ENCODE measurements at regions not wholly inside any gene's neighbourhood (a gene's known extent, or its start where the extent isn't known, plus 50 kb on each side); places are given as distances from the start of the nearest gene placed in this dataset.
"Not testable (repeated sequence)": the region's sequence is repeated elsewhere in the genome, so short reads cannot be mapped to it uniquely, and the experiment has no call there.

GRCh38 chr1:120531455-120531854, 116.6 kb downstream of the NBPF8 start:
- H3K27me3 Mint-ChIP-seq (ENCODE audit: low read depth in 3 of 3); H4K20me1 ChIP-seq (ENCODE audit: insufficient read depth, low read length); H3K9ac ChIP-seq (ENCODE audit: insufficient read depth, low read length, poor library complexity, severe bottlenecking); H3K9me3 Mint-ChIP-seq; H3K79me2 ChIP-seq (ENCODE audit: insufficient read depth, low read length); H3K36me3 Mint-ChIP-seq; H2AFZ ChIP-seq (ENCODE audit: insufficient read depth, low read depth, low read length, poor library complexity, severe bottlenecking); H3K4me2 ChIP-seq (replicated peaks; ENCODE audit: extremely low read depth, low read length, poor library complexity, severe bottlenecking); H3K4me3 Mint-ChIP-seq; H3K27ac ChIP-seq (ENCODE audit: low read depth in 1 of 2, low read length in 2 of 2); H3K36me3 ChIP-seq (replicated peaks in 1 of 2; ENCODE audit: control insufficient read depth in 1 of 2, insufficient read depth in 2 of 2, low read length in 2 of 2); H3K4me1 ChIP-seq (ENCODE audit: control insufficient read depth in 1 of 2, insufficient read depth in 2 of 2, low read length in 2 of 2); H3K9me3 ChIP-seq (replicated peaks in 1 of 2; ENCODE audit: control insufficient read depth in 1 of 2, insufficient read depth in 1 of 2, low read length in 2 of 2); H3K27me3 ChIP-seq (ENCODE audit: control insufficient read depth in 2 of 2, insufficient read depth in 2 of 2, low read length in 2 of 2); DNase-seq; H3K4me1 Mint-ChIP-seq; intact Hi-C loops (cut with micrococcal nuclease); H3K27ac Mint-ChIP-seq; H3K4me3 ChIP-seq (replicated peaks in 1 of 3; ENCODE audit: low read depth in 2 of 3, low read length in 3 of 3): not testable (repeated sequence)
- no CpG with 5 or more reads among the region's 3 CpGs for WGBS (ENCODE audit: insufficient coverage)

- H3K27me3 Mint-ChIP-seq (ENCODE audit: low read depth in 3 of 3); H3K4me3 ChIP-seq (replicated peaks in 1 of 3; ENCODE audit: low read depth in 2 of 3, low read length in 3 of 3); H3K36me3 Mint-ChIP-seq; H3K9me3 Mint-ChIP-seq; H3K4me1 Mint-ChIP-seq; H4K20me1 ChIP-seq (ENCODE audit: insufficient read depth, low read length); H3K9me3 ChIP-seq (replicated peaks in 1 of 2; ENCODE audit: control insufficient read depth in 1 of 2, insufficient read depth in 1 of 2, low read length in 2 of 2); H3K27me3 ChIP-seq (ENCODE audit: control insufficient read depth in 2 of 2, insufficient read depth in 2 of 2, low read length in 2 of 2); H2AFZ ChIP-seq (ENCODE audit: insufficient read depth, low read depth, low read length, poor library complexity, severe bottlenecking); H3K9ac ChIP-seq (ENCODE audit: insufficient read depth, low read length, poor library complexity, severe bottlenecking); H3K79me2 ChIP-seq (ENCODE audit: insufficient read depth, low read length); H3K4me3 Mint-ChIP-seq; H3K4me2 ChIP-seq (replicated peaks; ENCODE audit: extremely low read depth, low read length, poor library complexity, severe bottlenecking); H3K36me3 ChIP-seq (replicated peaks in 1 of 2; ENCODE audit: control insufficient read depth in 1 of 2, insufficient read depth in 2 of 2, low read length in 2 of 2); intact Hi-C loops (cut with micrococcal nuclease); H3K4me1 ChIP-seq (ENCODE audit: control insufficient read depth in 1 of 2, insufficient read depth in 2 of 2, low read length in 2 of 2): not testable (repeated sequence)
- H3K27ac Mint-ChIP-seq: peak overlapping the region in 6 of 7 donors; percentile 64 to 88 (median 76)
- H3K27ac ChIP-seq (ENCODE audit: low read depth in 1 of 2, low read length in 2 of 2): peak overlapping the region in 1 of 2 donors; percentile 53
- WGBS (ENCODE audit: insufficient coverage): no CpG with 5 or more reads among the region's 2 CpGs
- DNase-seq: peak; percentile 6 to 50 (median 8)
Observed at GRCh38 chr1:120534361-120535047, 119.7 kb downstream of the NBPF8 start.

GRCh38 chr1:120535052-120535451, 120.2 kb downstream of the NBPF8 start:
- no CpG with 5 or more reads among the region's 1 CpG for WGBS (ENCODE audit: insufficient coverage)
- H3K27me3 ChIP-seq (ENCODE audit: control insufficient read depth in 2 of 2, insufficient read depth in 2 of 2, low read length in 2 of 2); H4K20me1 ChIP-seq (ENCODE audit: insufficient read depth, low read length); H3K9me3 ChIP-seq (replicated peaks in 1 of 2; ENCODE audit: control insufficient read depth in 1 of 2, insufficient read depth in 1 of 2, low read length in 2 of 2); H2AFZ ChIP-seq (ENCODE audit: insufficient read depth, low read depth, low read length, poor library complexity, severe bottlenecking); H3K4me2 ChIP-seq (replicated peaks; ENCODE audit: extremely low read depth, low read length, poor library complexity, severe bottlenecking); H3K4me1 Mint-ChIP-seq; H3K9ac ChIP-seq (ENCODE audit: insufficient read depth, low read length, poor library complexity, severe bottlenecking); H3K27me3 Mint-ChIP-seq (ENCODE audit: low read depth in 3 of 3); H3K4me3 ChIP-seq (replicated peaks in 1 of 3; ENCODE audit: low read depth in 2 of 3, low read length in 3 of 3); H3K36me3 ChIP-seq (replicated peaks in 1 of 2; ENCODE audit: control insufficient read depth in 1 of 2, insufficient read depth in 2 of 2, low read length in 2 of 2); H3K9me3 Mint-ChIP-seq; H3K4me1 ChIP-seq (ENCODE audit: control insufficient read depth in 1 of 2, insufficient read depth in 2 of 2, low read length in 2 of 2); H3K79me2 ChIP-seq (ENCODE audit: insufficient read depth, low read length); intact Hi-C loops (cut with micrococcal nuclease); H3K36me3 Mint-ChIP-seq: not testable (repeated sequence)
- peak overlapping the region in 1 of 2 donors; percentile 53 for H3K27ac ChIP-seq (ENCODE audit: low read depth in 1 of 2, low read length in 2 of 2)
- H3K27ac Mint-ChIP-seq: peak overlapping the region in 6 of 7 donors; percentile 64 to 88 (median 76)
- DNase-seq: peak in 2 of 3 donors; percentile 2 to 4
- H3K4me3 Mint-ChIP-seq: peak overlapping the region in 1 of 2 donors; percentile 9

- H4K20me1 ChIP-seq (ENCODE audit: insufficient read depth, low read length); H3K27me3 ChIP-seq (ENCODE audit: control insufficient read depth in 2 of 2, insufficient read depth in 2 of 2, low read length in 2 of 2); H3K79me2 ChIP-seq (ENCODE audit: insufficient read depth, low read length); H3K4me2 ChIP-seq (replicated peaks; ENCODE audit: extremely low read depth, low read length, poor library complexity, severe bottlenecking); H3K27me3 Mint-ChIP-seq (ENCODE audit: low read depth in 3 of 3); DNase-seq; H3K9me3 Mint-ChIP-seq; H3K27ac ChIP-seq (ENCODE audit: low read depth in 1 of 2, low read length in 2 of 2); H3K4me3 ChIP-seq (replicated peaks in 1 of 3; ENCODE audit: low read depth in 2 of 3, low read length in 3 of 3); H3K4me3 Mint-ChIP-seq; H3K4me1 Mint-ChIP-seq; H3K36me3 Mint-ChIP-seq; H3K36me3 ChIP-seq (replicated peaks in 1 of 2; ENCODE audit: control insufficient read depth in 1 of 2, insufficient read depth in 2 of 2, low read length in 2 of 2); H3K27ac Mint-ChIP-seq; H2AFZ ChIP-seq (ENCODE audit: insufficient read depth, low read depth, low read length, poor library complexity, severe bottlenecking); H3K4me1 ChIP-seq (ENCODE audit: control insufficient read depth in 1 of 2, insufficient read depth in 2 of 2, low read length in 2 of 2); H3K9me3 ChIP-seq (replicated peaks in 1 of 2; ENCODE audit: control insufficient read depth in 1 of 2, insufficient read depth in 1 of 2, low read length in 2 of 2); H3K9ac ChIP-seq (ENCODE audit: insufficient read depth, low read length, poor library complexity, severe bottlenecking); intact Hi-C loops (cut with micrococcal nuclease): not testable (repeated sequence)
- no CpG with 5 or more reads among the region's 5 CpGs for WGBS (ENCODE audit: insufficient coverage)
Observed at GRCh38 chr1:120541394-120541793, 126.6 kb downstream of the NBPF8 start.

Measured in CD14-positive monocyte (primary cell).